ENCODE measurements at regions not wholly inside any gene's neighbourhood (a gene's known extent, or its start where the extent isn't known, plus 50 kb on each side); places are given as distances from the start of the nearest gene placed in this dataset.

- no peaks in the 10 kb centered on the region for H3K4me1 Mint-ChIP-seq
- H3K27ac Mint-ChIP-seq: no peak overlapping the region
- H3K4me3 Mint-ChIP-seq: no peak overlapping the region
- no peak for ATAC-seq
- H3K9me3 Mint-ChIP-seq: peaks cover 9% of the 10 kb centered on the region
- no peaks in the 10 kb centered on the region for H3K36me3 Mint-ChIP-seq
- no peak for DNase-seq (ENCODE audit: low spot score in 2 of 2)
Observed at GRCh38 chr21:22573834-22574233, 1575.6 kb downstream of the NCAM2 start.

- Mint-ChIP-seq H3K4me1 (no peaks in the 10 kb centered on the region), H3K36me3 (no peaks in the 10 kb centered on the region)
Observed at GRCh38 chr21:22575165-22575584, 1577.0 kb downstream of the NCAM2 start.

GRCh38 chr21:22579741-22580140, 1581.5 kb downstream of the NCAM2 start:
- Mint-ChIP-seq H3K4me3 (no peak overlapping the region), H3K4me1 (no peaks in the 10 kb centered on the region), H3K9me3 (peaks cover 2% of the 10 kb centered on the region), H3K27ac (no peak overlapping the region), H3K36me3 (no peaks in the 10 kb centered on the region)
- no peak for DNase-seq (ENCODE audit: low spot score in 2 of 2)
- ATAC-seq: no peak

More at GRCh38 chr21:22575165-22575584, 1577.0 kb downstream of the NCAM2 start:
- no peak for ATAC-seq
- H3K27ac Mint-ChIP-seq: no peak overlapping the region
- no peak for DNase-seq (ENCODE audit: low spot score in 2 of 2)
- peaks cover 6% of the 10 kb centered on the region for H3K9me3 Mint-ChIP-seq
- no peak overlapping the region for H3K4me3 Mint-ChIP-seq

GRCh38 chr21:22582026-22582425, 1583.8 kb downstream of the NCAM2 start:
- peaks cover 2% of the 10 kb centered on the region for H3K9me3 Mint-ChIP-seq
- H3K36me3 Mint-ChIP-seq: no peaks in the 10 kb centered on the region
- H3K4me1 Mint-ChIP-seq: no peaks in the 10 kb centered on the region
- no peak overlapping the region for H3K27ac Mint-ChIP-seq
- no peak for DNase-seq (ENCODE audit: low spot score in 2 of 2)
- no peak overlapping the region for H3K4me3 Mint-ChIP-seq
- ATAC-seq: no peak

- H3K4me1 Mint-ChIP-seq: no peaks in the 10 kb centered on the region
- H3K4me3 Mint-ChIP-seq: no peak overlapping the region
- no peak for ATAC-seq
- H3K27ac Mint-ChIP-seq: no peak overlapping the region
- no peaks in the 10 kb centered on the region for H3K36me3 Mint-ChIP-seq
- peaks cover 5% of the 10 kb centered on the region for H3K9me3 Mint-ChIP-seq
- DNase-seq (ENCODE audit: low spot score in 2 of 2): no peak
Observed at GRCh38 chr21:22584308-22584707, 1586.1 kb downstream of the NCAM2 start.

GRCh38 chr21:22585558-22585957, 1587.3 kb downstream of the NCAM2 start:
- no peak for ATAC-seq
- H3K36me3 Mint-ChIP-seq: no peaks in the 10 kb centered on the region
- H3K4me1 Mint-ChIP-seq: no peaks in the 10 kb centered on the region
- H3K4me3 Mint-ChIP-seq: no peak overlapping the region
- no peak overlapping the region for H3K27ac Mint-ChIP-seq
- peaks cover 7% of the 10 kb centered on the region for H3K9me3 Mint-ChIP-seq
- no peak for DNase-seq (ENCODE audit: low spot score in 2 of 2)

- H3K4me3 Mint-ChIP-seq: no peak overlapping the region
- H3K4me1 Mint-ChIP-seq: no peaks in the 10 kb centered on the region
- H3K27ac Mint-ChIP-seq: no peak overlapping the region
- peaks cover 5% of the 10 kb centered on the region for H3K9me3 Mint-ChIP-seq
- no peaks in the 10 kb centered on the region for H3K36me3 Mint-ChIP-seq
- DNase-seq (ENCODE audit: low spot score in 2 of 2) (no peak), ATAC-seq (no peak)
Observed at GRCh38 chr21:22597660-22598255, 1599.5 kb downstream of the NCAM2 start.

- Mint-ChIP-seq H3K4me3 (no peak overlapping the region), H3K9me3 (peaks cover 11% of the 10 kb centered on the region), H3K36me3 (no peaks in the 10 kb centered on the region), H3K4me1 (no peaks in the 10 kb centered on the region), H3K27ac (no peak overlapping the region)
- no peak for DNase-seq (ENCODE audit: low spot score in 2 of 2)
- no peak for ATAC-seq
Observed at GRCh38 chr21:22609802-22610201, 1611.6 kb downstream of the NCAM2 start.

- Mint-ChIP-seq H3K4me1 (no peaks in the 10 kb centered on the region), H3K9me3 (no peaks in the 10 kb centered on the region), H3K4me3 (no peak overlapping the region), H3K27ac (no peak overlapping the region), H3K36me3 (no peaks in the 10 kb centered on the region)
- ATAC-seq (no peak), DNase-seq (ENCODE audit: low spot score in 2 of 2) (no peak)
Observed at GRCh38 chr21:22627911-22628310, 1629.7 kb downstream of the NCAM2 start.

- no peaks in the 10 kb centered on the region for H3K4me1 Mint-ChIP-seq
- no peak overlapping the region for H3K27ac Mint-ChIP-seq
- H3K4me3 Mint-ChIP-seq: no peak overlapping the region
- ATAC-seq: no peak
- H3K36me3 Mint-ChIP-seq: no peaks in the 10 kb centered on the region
- no peaks in the 10 kb centered on the region for H3K9me3 Mint-ChIP-seq
- no peak for DNase-seq (ENCODE audit: low spot score in 2 of 2)
Observed at GRCh38 chr21:22630953-22631465, 1632.8 kb downstream of the NCAM2 start.

GRCh38 chr21:22632176-22632575, 1634.0 kb downstream of the NCAM2 start:
- ATAC-seq (no peak), DNase-seq (ENCODE audit: low spot score in 2 of 2) (no peak)
- H3K4me3 Mint-ChIP-seq: no peak overlapping the region
- peaks cover 3% of the 10 kb centered on the region for H3K9me3 Mint-ChIP-seq
- H3K27ac Mint-ChIP-seq: no peak overlapping the region
- H3K4me1 Mint-ChIP-seq: no peaks in the 10 kb centered on the region
- H3K36me3 Mint-ChIP-seq: no peaks in the 10 kb centered on the region

- DNase-seq (ENCODE audit: low spot score in 2 of 2) (no peak), ATAC-seq (no peak)
- Mint-ChIP-seq H3K27ac (no peak overlapping the region), H3K36me3 (no peaks in the 10 kb centered on the region), H3K9me3 (peaks cover 15% of the 10 kb centered on the region), H3K4me1 (no peaks in the 10 kb centered on the region), H3K4me3 (no peak overlapping the region)
Observed at GRCh38 chr21:22649246-22649645, 1651.0 kb downstream of the NCAM2 start.

GRCh38 chr21:22650226-22650625, 1652.0 kb downstream of the NCAM2 start:
- H3K36me3 Mint-ChIP-seq: no peaks in the 10 kb centered on the region
- ATAC-seq: no peak
- no peak for DNase-seq (ENCODE audit: low spot score in 2 of 2)
- H3K4me1 Mint-ChIP-seq: no peaks in the 10 kb centered on the region
- peaks cover 13% of the 10 kb centered on the region for H3K9me3 Mint-ChIP-seq
- H3K4me3 Mint-ChIP-seq: no peak overlapping the region
- no peak overlapping the region for H3K27ac Mint-ChIP-seq

- H3K4me3 Mint-ChIP-seq: no peak overlapping the region
- no peak for DNase-seq (ENCODE audit: low spot score in 2 of 2)
Observed at GRCh38 chr21:22657781-22658180, 1659.6 kb downstream of the NCAM2 start.

GRCh38 chr21:22670148-22670547, 1671.9 kb downstream of the NCAM2 start:
- H3K36me3 Mint-ChIP-seq: no peaks in the 10 kb centered on the region
- DNase-seq (ENCODE audit: low spot score in 2 of 2) (no peak), ATAC-seq (no peak)
- no peaks in the 10 kb centered on the region for H3K4me1 Mint-ChIP-seq
- H3K4me3 Mint-ChIP-seq: no peak overlapping the region
- H3K9me3 Mint-ChIP-seq: peaks cover 21% of the 10 kb centered on the region
- no peak overlapping the region for H3K27ac Mint-ChIP-seq

More at GRCh38 chr21:22657781-22658180, 1659.6 kb downstream of the NCAM2 start:
- no peaks in the 10 kb centered on the region for H3K36me3 Mint-ChIP-seq
- ATAC-seq: no peak
- peaks cover 11% of the 10 kb centered on the region for H3K9me3 Mint-ChIP-seq
- no peaks in the 10 kb centered on the region for H3K4me1 Mint-ChIP-seq
- no peak overlapping the region for H3K27ac Mint-ChIP-seq

GRCh38 chr21:22679207-22679606, 1681.0 kb downstream of the NCAM2 start:
- H3K4me3 Mint-ChIP-seq: no peak overlapping the region
- H3K36me3 Mint-ChIP-seq: no peaks in the 10 kb centered on the region
- no peaks in the 10 kb centered on the region for H3K4me1 Mint-ChIP-seq
- ATAC-seq: no peak
- H3K9me3 Mint-ChIP-seq: peaks cover 20% of the 10 kb centered on the region
- no peak overlapping the region for H3K27ac Mint-ChIP-seq
- DNase-seq (ENCODE audit: low spot score in 2 of 2): no peak

All from stimulated activated effector memory CD8-positive, alpha-beta T cell treated with anti-CD3 and anti-CD28 coated beads, Interleukin-12 subunit alpha, Interleukin-12 subunit beta, amount 100 ng/mL, for 72 hours (primary cell).